MV-4-11 (cell line): ENCODE measurements at regions not wholly inside any gene's neighbourhood (a gene's known extent, or its start where the extent isn't known, plus 50 kb on each side); places are given as distances from the start of the nearest gene placed in this dataset.

ENCODE experiments used
- DNase-seq: peaks from one replicate; lab custom pipeline; 2025; lab: John Stamatoyannopoulos, UW

DNA sequence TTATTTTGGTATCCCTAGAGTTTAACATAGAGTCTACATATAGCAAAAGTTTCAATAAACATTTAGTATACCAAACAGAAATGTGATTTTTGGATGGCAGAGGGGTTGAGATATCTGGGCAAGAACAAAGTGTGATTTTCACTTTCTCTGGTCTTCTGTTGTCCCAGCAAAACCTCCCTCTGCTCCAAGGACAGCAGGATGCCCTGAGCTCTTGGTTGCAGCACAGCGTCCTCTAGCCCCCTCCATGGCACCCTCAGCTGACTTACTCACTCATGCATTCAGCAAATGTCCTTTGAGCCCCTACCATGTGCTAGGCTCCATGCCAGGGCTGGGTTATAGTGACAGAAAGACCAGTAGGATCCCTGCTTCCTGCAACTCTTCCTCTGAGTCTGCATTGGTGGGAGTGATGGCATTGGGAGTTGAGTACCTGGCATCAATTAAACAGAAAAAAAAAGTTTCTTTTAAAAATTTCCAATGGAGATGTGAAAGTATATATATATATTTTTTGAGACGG is 104.8 kb upstream of the UBL3 start:
- no peak for DNase-seq

GRCh38 chr13:29954082-29955028 is 103.9 kb upstream of the UBL3 start:
- DNase-seq: no peak

- no peak for DNase-seq
Observed at GRCh38 chr13:29953542-29953941, 103.1 kb upstream of the UBL3 start.

GRCh38 chr13:29952245-29952644 is 101.8 kb upstream of the UBL3 start:
- no peak for DNase-seq

DNA sequence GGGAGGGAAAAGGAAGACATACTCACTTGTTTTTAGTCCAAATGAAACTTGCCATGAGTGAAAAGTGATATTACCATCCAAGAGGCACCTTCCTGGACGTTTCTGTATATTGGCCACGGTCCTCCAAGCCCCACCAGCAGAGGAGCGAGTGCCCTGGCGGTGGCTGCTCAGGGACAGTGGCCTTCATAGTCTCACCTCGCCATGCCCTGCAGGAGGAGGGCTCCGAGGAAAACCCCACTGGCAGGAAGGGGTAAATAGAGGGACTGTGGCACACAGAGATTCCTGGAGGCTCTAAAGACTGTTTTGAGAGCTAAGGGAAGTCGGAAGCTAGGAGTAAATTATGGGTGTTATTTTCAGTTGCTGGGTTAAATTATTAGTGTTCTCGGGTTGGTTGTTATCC is 98.4 kb upstream of the UBL3 start:
- no peak for DNase-seq

- DNase-seq: no peak
Observed at GRCh38 chr13:29948244-29948643, 97.8 kb upstream of the UBL3 start.

GRCh38 chr13:29947839-29948238 is 97.4 kb upstream of the UBL3 start:
- DNase-seq: no peak

DNA sequence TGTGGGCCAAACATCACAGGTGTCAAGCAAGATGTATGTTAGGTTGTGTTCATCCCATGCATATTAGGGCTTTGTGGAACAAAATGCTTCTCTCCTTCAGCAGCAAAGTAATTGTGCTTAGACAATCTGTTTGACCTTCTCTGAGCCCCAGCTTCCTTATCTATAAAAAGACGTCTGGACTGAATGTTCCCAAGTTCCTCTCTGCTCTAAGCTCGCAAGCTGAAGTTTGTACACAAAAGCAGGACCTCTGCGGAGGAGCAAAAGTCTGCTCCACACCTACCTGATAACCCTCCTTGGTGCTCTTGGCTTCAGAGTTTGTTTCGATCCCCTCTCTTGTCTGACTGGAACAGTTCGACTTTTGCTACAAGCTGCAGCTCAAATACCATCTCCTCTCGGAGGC is 95.7 kb upstream of the UBL3 start:
- DNase-seq: no peak

DNA sequence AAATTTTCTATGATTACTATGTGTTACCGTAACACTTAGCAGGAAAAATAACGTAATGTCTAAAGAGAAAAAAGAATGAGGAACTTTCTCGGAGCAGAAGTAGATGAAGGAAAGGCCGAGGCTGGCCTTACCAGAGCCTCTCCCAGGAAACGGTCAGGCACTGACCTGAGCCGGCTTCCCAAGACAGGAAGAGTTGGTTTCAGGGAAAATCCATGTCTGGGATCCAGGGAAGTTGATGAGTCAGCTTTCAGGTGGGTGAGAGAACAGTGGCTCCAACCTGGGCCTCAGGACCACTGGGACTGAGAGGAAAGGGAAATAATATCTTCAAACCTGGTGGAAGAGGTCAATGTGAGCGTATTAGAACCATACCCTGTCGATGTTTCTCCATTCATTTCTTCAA is 93.3 kb upstream of the UBL3 start:
- no peak for DNase-seq

GRCh38 chr13:29943273-29943672 is 92.9 kb upstream of the UBL3 start:
- DNase-seq: no peak

- DNase-seq: no peak
Observed at GRCh38 chr13:29940715-29941114, 90.3 kb upstream of the UBL3 start.

DNA sequence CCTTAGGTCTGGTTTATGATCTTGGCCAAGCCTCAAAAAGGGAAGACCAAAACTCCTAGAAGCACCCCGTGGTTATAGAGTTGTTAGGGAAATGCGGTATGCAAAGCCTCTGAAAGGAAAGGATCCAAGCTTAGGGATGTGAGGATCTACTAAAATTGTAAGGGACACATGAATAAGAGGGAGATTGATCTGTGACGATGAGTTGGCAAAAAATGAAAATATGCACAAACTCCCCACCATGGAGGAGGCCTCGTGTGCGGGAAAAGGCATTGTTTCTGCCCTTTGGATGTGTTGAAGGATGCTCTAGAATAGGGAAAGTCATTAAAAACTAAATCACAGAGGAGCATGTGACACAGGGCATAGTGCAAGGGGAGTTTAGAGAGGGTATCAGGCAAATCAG is 88.7 kb upstream of the UBL3 start:
- DNase-seq: no peak

- DNase-seq: no peak
Observed at GRCh38 chr13:29937841-29938240, 87.4 kb upstream of the UBL3 start.

- no peak for DNase-seq
Observed at GRCh38 chr13:29937379-29937778, 87.0 kb upstream of the UBL3 start.

- no peak for DNase-seq
Observed at GRCh38 chr13:29936956-29937355, 86.5 kb upstream of the UBL3 start.

DNA sequence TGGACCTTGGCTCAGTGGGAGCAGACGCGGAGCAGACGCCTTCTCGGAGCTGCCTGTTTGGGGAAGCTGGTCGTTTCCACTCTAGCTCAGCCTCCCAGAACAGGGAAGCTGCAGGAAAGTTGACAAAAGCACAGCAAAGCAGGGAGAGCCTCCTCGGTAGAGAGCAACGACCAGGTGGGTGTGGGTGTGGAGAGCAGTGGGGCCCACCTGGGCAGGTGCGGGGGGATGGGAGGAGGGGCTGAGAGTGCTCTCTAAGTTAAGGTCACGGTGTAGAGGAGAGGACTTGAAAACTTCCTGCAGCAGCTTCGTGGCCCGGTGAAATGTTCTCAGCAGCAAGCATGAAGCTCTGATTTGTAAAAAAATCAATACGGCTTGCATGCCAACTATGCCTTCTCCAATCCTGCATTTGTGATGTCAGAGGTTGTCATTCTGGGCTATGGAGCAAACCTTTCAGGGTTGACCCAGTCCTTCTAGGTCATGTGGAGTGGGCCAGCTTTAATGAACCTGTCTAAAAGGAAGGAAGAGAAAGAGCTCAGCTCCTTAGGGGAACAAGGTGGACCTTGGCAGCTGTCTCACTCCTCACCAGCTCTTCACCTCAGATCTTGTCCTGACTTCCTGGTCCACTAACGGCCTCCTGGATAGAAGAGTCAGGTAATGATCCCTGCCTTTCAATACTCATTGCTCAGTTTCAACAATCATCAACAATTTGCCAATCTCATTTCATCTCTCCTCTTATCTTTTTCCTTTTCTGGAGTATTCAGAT is 85.8 kb upstream of the UBL3 start:
- DNase-seq: no peak

GRCh38 chr13:29935309-29935981 is 85.0 kb upstream of the UBL3 start:
- DNase-seq: peak; percentile 48

DNA sequence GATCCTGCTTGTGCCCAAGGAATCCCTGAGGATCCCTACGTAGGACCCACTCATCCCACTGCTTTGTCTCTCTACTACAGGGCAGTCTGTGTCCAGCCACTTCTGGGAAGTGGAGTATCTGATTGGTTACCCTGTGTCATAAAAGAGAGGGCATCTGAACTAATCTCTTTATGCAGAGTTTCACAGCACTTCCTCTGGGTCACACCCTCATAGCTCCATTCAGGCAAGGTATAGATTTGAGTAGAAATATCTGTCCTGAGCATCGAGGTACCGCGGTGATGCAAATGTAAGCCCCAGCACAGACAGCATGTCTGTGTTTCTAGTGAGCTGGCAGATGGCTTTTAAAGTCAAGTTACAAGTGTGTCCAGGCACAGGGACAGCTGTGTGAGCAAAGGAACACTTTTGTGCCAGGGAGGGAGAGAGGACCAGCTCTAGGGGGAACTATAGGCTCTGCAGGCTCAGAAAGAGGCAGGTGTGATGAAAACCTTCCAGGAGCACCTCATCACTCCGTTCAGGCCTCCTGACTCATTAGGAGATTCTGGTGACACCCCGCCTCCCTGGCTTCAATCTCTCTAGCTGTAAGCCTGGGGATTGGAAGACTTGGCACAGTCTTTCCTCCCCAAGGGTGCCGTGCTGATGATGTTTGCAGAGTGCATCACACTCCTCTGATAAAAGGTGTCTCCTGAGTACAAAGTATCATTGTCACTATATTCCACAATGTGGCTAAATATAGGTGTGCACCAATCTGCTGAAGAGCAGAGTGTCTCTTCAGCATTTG is 84.3 kb upstream of the UBL3 start:
- DNase-seq: no peak

DNA sequence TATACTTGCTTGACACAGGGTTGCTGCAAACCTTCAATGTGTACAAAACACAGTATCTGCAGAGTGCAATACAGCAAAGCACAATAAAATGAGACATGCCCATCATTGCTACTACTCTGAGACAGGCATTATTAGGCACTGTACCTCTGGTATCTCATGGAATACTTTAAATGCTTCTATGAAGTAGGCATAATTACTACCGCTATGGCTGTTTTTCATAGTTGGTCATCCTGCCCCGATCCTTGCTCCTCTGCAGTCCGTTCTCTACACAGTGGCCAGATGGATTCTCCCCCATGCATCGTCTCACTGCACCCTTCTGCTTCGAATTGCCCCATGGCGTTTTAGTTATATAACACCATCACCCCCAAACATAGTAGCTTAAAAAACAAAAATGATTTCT is 83.0 kb upstream of the UBL3 start:
- no peak for DNase-seq

DNA sequence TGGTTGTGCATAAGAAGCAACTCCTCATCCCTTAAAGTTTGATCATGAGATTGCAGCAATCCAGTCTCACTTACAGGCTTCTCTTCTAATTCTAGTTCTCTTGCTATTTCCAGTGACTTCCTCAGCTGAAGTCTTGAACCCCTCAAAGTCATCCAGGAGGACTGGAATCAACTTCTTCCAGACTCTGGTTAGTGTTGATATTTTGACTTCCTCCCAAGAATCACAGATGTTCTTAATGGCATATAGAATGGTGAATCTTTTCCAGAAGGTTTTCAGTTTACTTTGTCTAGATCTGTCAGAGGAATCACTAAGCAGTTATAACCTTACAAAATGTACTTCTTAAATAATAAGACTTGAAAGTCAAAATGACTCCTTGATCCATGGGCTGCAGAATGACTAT is 81.3 kb upstream of the UBL3 start:
- DNase-seq: no peak

- DNase-seq: no peak
Observed at GRCh38 chr13:29929062-29929847, 78.8 kb upstream of the UBL3 start.
